Caco-2 (cell line): ENCODE measurements at regions not wholly inside any gene's neighbourhood (a gene's known extent, or its start where the extent isn't known, plus 50 kb on each side); places are given as distances from the start of the nearest gene placed in this dataset.
A peak's percentile ranks its signal among the peaks of the same experiment; 100 is the strongest.

Source experiments
- BruUV-seq: library from RNA; stranded (reverse); fragments of 400-500 nt; replicated peaks from 2 replicates; lab custom pipeline; 2021; lab: Mats Ljungman, UMichigan
- CTCF ChIA-PET: fragments of 300-600 bp; sonication (Branson Sonifier 250); formaldehyde crosslinking; loops from one replicate; lab custom pipeline; 2022; ENCODE audit warnings: antibody characterized with exemption; lab: Charles Lee
- POLR2A ChIA-PET: fragments of 300-600 bp; sonication (Branson Sonifier 250); formaldehyde crosslinking; loops from one replicate; lab custom pipeline; 2022; ENCODE audit warnings: antibody characterized with exemption; lab: Charles Lee
- DNase-seq, 2 experiments: peaks; one replicate each; pipeline versions ENCODE4 v3.0.0 to v3.0.0-alpha.2; 2020 to 2022
- H3K27me3 ChIP-seq: replicated peaks from 2 replicates; pipeline ENCODE4 v1.6.0; 2011; ENCODE audit warnings: low read length; ENCODE audit not compliant: control insufficient read depth, insufficient read depth
- H3K36me3 ChIP-seq: 2 replicates; pipeline ENCODE4 v1.5.1; 2011; ENCODE audit warnings: low read length; ENCODE audit not compliant: control insufficient read depth, insufficient read depth
- H3K4me1 ChIP-seq: fragments of 250-450 bp; sonication (Bioruptor Pico); 2 replicates; pipeline ENCODE4 v1.5.1; 2020; ENCODE audit warnings: mild to moderate bottlenecking
- H3K4me3 ChIP-seq: 2 replicates; pipeline ENCODE4 v1.5.1; 2011; ENCODE audit warnings: low read depth, mild to moderate bottlenecking, control low read depth, low read length
- H3K9me3 ChIP-seq: fragments of 250-450 bp; sonication (Bioruptor Pico); 2 replicates; pipeline ENCODE4 v1.5.1; 2020; ENCODE audit warnings: mild to moderate bottlenecking, moderate library complexity
- H3K27ac Mint-ChIP-seq: one replicate; pipeline ENCODE4 v1.8.0; 2022; ENCODE audit warnings: mixed read lengths; ENCODE audit not compliant: unreplicated experiment
- H3K27me3 Mint-ChIP-seq: one replicate; pipeline ENCODE4 v1.8.0; 2022; ENCODE audit warnings: mixed read lengths; ENCODE audit not compliant: insufficient read depth, unreplicated experiment
- H3K36me3 Mint-ChIP-seq: one replicate; pipeline ENCODE4 v1.8.0; 2022; ENCODE audit warnings: mild to moderate bottlenecking, mixed read lengths; ENCODE audit not compliant: insufficient read depth, unreplicated experiment
- H3K4me1 Mint-ChIP-seq: one replicate; pipeline ENCODE4 v1.8.0; 2022; ENCODE audit warnings: low read depth, mixed read lengths; ENCODE audit not compliant: unreplicated experiment
- H3K4me3 Mint-ChIP-seq: one replicate; pipeline ENCODE4 v1.8.0; 2022; ENCODE audit warnings: mild to moderate bottlenecking, moderate library complexity, mixed read lengths; ENCODE audit not compliant: unreplicated experiment
- H3K9me3 Mint-ChIP-seq: one replicate; pipeline ENCODE4 v1.8.0; 2022; ENCODE audit warnings: mixed read lengths; ENCODE audit not compliant: unreplicated experiment
- intact Hi-C: fragments of 100-400 bp; cut with micrococcal nuclease; formaldehyde crosslinking; loops from one replicate; pipeline ENCODE4 v1.10.0; 2022; ENCODE audit not compliant: unreplicated experiment
- TF ChIP-seq, protein P1 (sequence below), 2 experiments: fragments of 200-600 bp in 1 of 2; IDR thresholded peaks; 1 replicate in 1 of 2; 2 replicates in 1 of 2; pipeline versions ENCODE4 v1.5.1 to v1.8.0; 2011 to 2022; ENCODE audit warnings: antibody characterized with exemption in 1 of 2, control low read depth in 1 of 2, inconsistent platforms in 1 of 2, low read depth in 1 of 2, low read length in 1 of 2, mild to moderate bottlenecking in 1 of 2, moderate library complexity in 1 of 2; ENCODE audit not compliant: insufficient read depth in 1 of 2, severe bottlenecking in 1 of 2, unreplicated experiment in 1 of 2

DNA sequence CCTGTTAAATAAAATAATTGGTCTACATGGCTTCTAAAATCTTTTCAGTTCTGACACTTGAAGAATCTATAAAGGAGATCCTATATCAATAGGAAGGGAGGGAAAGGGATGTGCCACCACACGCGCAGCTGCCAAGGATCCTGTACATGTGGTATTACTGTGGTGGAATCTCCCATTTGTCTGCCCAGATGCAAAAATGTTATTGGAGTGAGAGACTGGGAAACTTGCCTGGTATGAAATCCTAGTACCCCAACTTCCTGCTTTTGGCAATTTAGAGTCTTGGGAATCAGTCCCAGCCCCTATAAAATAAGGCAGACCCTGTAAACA lies 81.9 kb upstream of the PICALM start:
- no peaks in the 10 kb centered on the region for H3K27me3 Mint-ChIP-seq
- H3K4me1 Mint-ChIP-seq: peaks cover 23% of the 10 kb centered on the region
- Histone ChIP-seq H3K9me3 (no peaks in the 10 kb centered on the region), H3K4me1 (peaks cover 38% of the 10 kb centered on the region), H3K27me3 (no peaks in the 10 kb centered on the region), H3K36me3 (no peaks in the 10 kb centered on the region), H3K4me3 (no peak overlapping the region)
- CTCF ChIA-PET: interaction anchor here (1.1 to 1.9 kb wide), 2 partner anchors 43 to 109 kb away, joined by 3 to 5 read pairs; no protein-coding TSS in a partner anchor
- no peak for DNase-seq
- no peaks in the 10 kb centered on the region for H3K36me3 Mint-ChIP-seq
- H3K4me3 Mint-ChIP-seq: no peak overlapping the region
- H3K27ac Mint-ChIP-seq: peak overlapping the region; percentile 2
- BruUV-seq: no TSS peak
- POLR2A ChIA-PET: no interaction called here
- TF ChIP-seq, protein P1, sequence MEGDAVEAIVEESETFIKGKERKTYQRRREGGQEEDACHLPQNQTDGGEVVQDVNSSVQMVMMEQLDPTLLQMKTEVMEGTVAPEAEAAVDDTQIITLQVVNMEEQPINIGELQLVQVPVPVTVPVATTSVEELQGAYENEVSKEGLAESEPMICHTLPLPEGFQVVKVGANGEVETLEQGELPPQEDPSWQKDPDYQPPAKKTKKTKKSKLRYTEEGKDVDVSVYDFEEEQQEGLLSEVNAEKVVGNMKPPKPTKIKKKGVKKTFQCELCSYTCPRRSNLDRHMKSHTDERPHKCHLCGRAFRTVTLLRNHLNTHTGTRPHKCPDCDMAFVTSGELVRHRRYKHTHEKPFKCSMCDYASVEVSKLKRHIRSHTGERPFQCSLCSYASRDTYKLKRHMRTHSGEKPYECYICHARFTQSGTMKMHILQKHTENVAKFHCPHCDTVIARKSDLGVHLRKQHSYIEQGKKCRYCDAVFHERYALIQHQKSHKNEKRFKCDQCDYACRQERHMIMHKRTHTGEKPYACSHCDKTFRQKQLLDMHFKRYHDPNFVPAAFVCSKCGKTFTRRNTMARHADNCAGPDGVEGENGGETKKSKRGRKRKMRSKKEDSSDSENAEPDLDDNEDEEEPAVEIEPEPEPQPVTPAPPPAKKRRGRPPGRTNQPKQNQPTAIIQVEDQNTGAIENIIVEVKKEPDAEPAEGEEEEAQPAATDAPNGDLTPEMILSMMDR (IDR thresholded peaks at IDR 0.05; ENCODE audit: insufficient read depth in 1 of 2, low read depth in 1 of 2, low read length in 1 of 2, severe bottlenecking in 1 of 2, unreplicated experiment in 1 of 2): no peak
- intact Hi-C loops: no loop called here
- H3K9me3 Mint-ChIP-seq: no peaks in the 10 kb centered on the region

DNA sequence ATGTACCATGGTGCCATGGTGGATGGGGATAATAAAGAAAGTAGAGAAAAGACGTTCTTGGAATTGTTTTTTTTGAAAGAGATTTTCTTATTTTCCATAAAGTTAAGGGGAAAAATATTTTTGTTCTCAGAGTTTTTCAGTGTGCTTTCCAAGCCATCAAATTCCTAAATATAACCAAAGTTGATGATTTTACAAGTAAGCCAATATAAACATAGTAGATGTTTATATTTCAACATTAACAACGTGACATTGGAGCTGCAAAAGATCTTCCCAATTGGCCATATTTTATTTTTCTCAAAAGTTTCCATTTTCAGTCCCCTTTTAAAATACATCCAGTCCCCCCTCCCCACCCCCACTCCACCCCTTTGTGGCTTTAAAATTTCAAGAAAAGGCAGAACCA lies 80.9 kb upstream of the PICALM start:
- intact Hi-C loops: no loop called here
- no peaks in the 10 kb centered on the region for H3K9me3 Mint-ChIP-seq

DNA sequence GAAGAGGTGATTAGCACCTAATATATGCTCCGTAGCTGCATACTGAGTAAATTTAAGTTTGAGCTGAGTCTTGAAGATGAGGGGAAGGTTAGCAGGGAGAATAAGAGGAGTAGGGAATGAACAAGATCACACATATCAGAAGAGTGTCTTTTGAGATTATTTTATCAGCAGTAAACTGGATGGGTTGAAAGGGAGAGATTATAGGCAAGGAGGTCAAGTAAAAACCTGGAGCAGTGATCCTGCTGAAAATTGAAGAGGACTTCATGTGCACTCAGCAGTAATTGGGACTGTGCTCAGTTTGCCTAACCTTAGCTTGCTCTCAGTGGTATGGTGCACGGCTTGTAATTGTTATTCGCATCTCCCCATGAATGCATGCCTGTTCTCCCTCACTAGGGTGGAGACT lies 79.5 kb upstream of the PICALM start:
- intact Hi-C loops: no loop called here
- H3K9me3 ChIP-seq: no peaks in the 10 kb centered on the region
- H3K27me3 Mint-ChIP-seq: no peaks in the 10 kb centered on the region
- H3K4me3 ChIP-seq: no peak overlapping the region
- H3K4me1 Mint-ChIP-seq: peaks cover 40% of the 10 kb centered on the region
- no TSS peak for BruUV-seq
- CTCF ChIA-PET: interaction anchor here (1.5 to 2.6 kb wide), 2 partner anchors 13 to 45 kb away, joined by 5 to 7 read pairs; no protein-coding TSS in a partner anchor
- no peak overlapping the region for H3K27ac Mint-ChIP-seq
- no peak overlapping the region for H3K4me3 Mint-ChIP-seq
- no peak for DNase-seq
- TF ChIP-seq, protein P1 (IDR thresholded peaks at IDR 0.05; ENCODE audit: insufficient read depth in 1 of 2, low read depth in 1 of 2, low read length in 1 of 2, severe bottlenecking in 1 of 2, unreplicated experiment in 1 of 2): no peak
- H3K36me3 Mint-ChIP-seq: no peaks in the 10 kb centered on the region
- peaks cover 55% of the 10 kb centered on the region for H3K4me1 ChIP-seq
- H3K27me3 ChIP-seq: no peaks in the 10 kb centered on the region
- POLR2A ChIA-PET: interaction anchor here (0.6 kb wide), 1 partner anchor 12 kb away, joined by 4 read pairs; no protein-coding TSS in a partner anchor
- no peaks in the 10 kb centered on the region for H3K9me3 Mint-ChIP-seq
- no peaks in the 10 kb centered on the region for H3K36me3 ChIP-seq

More for the DNA sequence above, 80.9 kb upstream of the PICALM start:
- TF ChIP-seq, protein P1 (IDR thresholded peaks at IDR 0.05; ENCODE audit: insufficient read depth in 1 of 2, low read depth in 1 of 2, low read length in 1 of 2, severe bottlenecking in 1 of 2, unreplicated experiment in 1 of 2): no peak
- CTCF ChIA-PET: no interaction called here
- Mint-ChIP-seq H3K4me1 (peaks cover 34% of the 10 kb centered on the region), H3K4me3 (no peak overlapping the region), H3K36me3 (no peaks in the 10 kb centered on the region), H3K27me3 (no peaks in the 10 kb centered on the region), H3K27ac (no peak overlapping the region)
- H3K27me3 ChIP-seq: no peaks in the 10 kb centered on the region
- no TSS peak for BruUV-seq
- H3K4me3 ChIP-seq: no peak overlapping the region
- H3K36me3 ChIP-seq: no peaks in the 10 kb centered on the region
- H3K9me3 ChIP-seq: no peaks in the 10 kb centered on the region
- POLR2A ChIA-PET: no interaction called here
- DNase-seq: no peak
- H3K4me1 ChIP-seq: peaks cover 48% of the 10 kb centered on the region
